ENCODE measurements at regions not wholly inside any gene's neighbourhood (a gene's known extent, or its start where the extent isn't known, plus 50 kb on each side); places are given as distances from the start of the nearest gene placed in this dataset.
"Not testable (repeated sequence)": the region's sequence is repeated elsewhere in the genome, so short reads cannot be mapped to it uniquely, and the experiment has no call there.

GRCh38 chr7:23938937-23939552 is 229.0 kb downstream of the STK31 start:
- peak in 1 of 3 donors; percentile 2 for DNase-seq

- not testable (repeated sequence) for DNase-seq
Observed at GRCh38 chr7:23939747-23940146, 229.7 kb downstream of the STK31 start.

GRCh38 chr7:23941551-23941950 is 231.5 kb downstream of the STK31 start:
- no peak for DNase-seq

- DNase-seq = no peak
Observed at GRCh38 chr7:23942032-23942431, 232.0 kb downstream of the STK31 start.

GRCh38 chr7:23944131-23944530 is 234.1 kb downstream of the STK31 start:
- no peak for DNase-seq

GRCh38 chr7:23945472-23945871 is 235.5 kb downstream of the STK31 start:
- DNase-seq = no peak

GRCh38 chr7:23955145-23955544 is 245.1 kb downstream of the STK31 start:
- no peak for DNase-seq

GRCh38 chr7:23955600-23956149 is 245.7 kb downstream of the STK31 start:
- DNase-seq = no peak

GRCh38 chr7:23956772-23957576 is 247.0 kb downstream of the STK31 start:
- DNase-seq = no peak

GRCh38 chr7:23959821-23960220 is 249.8 kb downstream of the STK31 start:
- no peak for DNase-seq

- no peak for DNase-seq
Observed at GRCh38 chr7:23960361-23960760, 250.3 kb downstream of the STK31 start.

GRCh38 chr7:23963461-23964165 is 253.6 kb downstream of the STK31 start:
- DNase-seq = no peak

- no peak for DNase-seq
Observed at GRCh38 chr7:23964715-23965114, 254.7 kb downstream of the STK31 start.

- no peak for DNase-seq
Observed at GRCh38 chr7:23965296-23965695, 255.3 kb downstream of the STK31 start.

GRCh38 chr7:23966941-23967340 is 256.9 kb downstream of the STK31 start:
- no peak for DNase-seq

GRCh38 chr7:23967949-23968599 is 258.1 kb downstream of the STK31 start:
- DNase-seq = no peak

- DNase-seq = no peak
Observed at GRCh38 chr7:23968791-23969190, 258.8 kb downstream of the STK31 start.

GRCh38 chr7:23969443-23969842 is 259.4 kb downstream of the STK31 start:
- no peak for DNase-seq

- no peak for DNase-seq
Observed at GRCh38 chr7:23970193-23970592, 260.2 kb downstream of the STK31 start.

- DNase-seq = no peak
Observed at GRCh38 chr7:23971031-23971430, 261.0 kb downstream of the STK31 start.

- DNase-seq = no peak
Observed at GRCh38 chr7:23972057-23972456, 262.0 kb downstream of the STK31 start.

- no peak for DNase-seq
Observed at GRCh38 chr7:23973264-23973663, 263.2 kb downstream of the STK31 start.

- DNase-seq = no peak
Observed at GRCh38 chr7:23980081-23980480, 270.1 kb downstream of the STK31 start.

Measured in suppressor macrophage treated with lipopolysaccharide for 1 hour (primary cell).